HepG2 (cell line): ENCODE measurements at regions not wholly inside any gene's neighbourhood (a gene's known extent, or its start where the extent isn't known, plus 50 kb on each side); places are given as distances from the start of the nearest gene placed in this dataset.

Source experiments
- ATAC-seq: fragments of 200-7000 bp; cut with Tn5 transposase; 3 replicates; pipeline ENCODE4 v1.9.1; 2020; ENCODE audit warnings: mild to moderate bottlenecking, moderate library complexity
- BruUV-seq: library from RNA; stranded (reverse); fragments of 400-500 nt; replicated peaks from 2 replicates; lab custom pipeline; 2021; lab: Mats Ljungman, UMichigan
- CTCF ChIA-PET: fragments of 300-600 bp; formaldehyde crosslinking; extraction: SDS; loops from one replicate; lab custom pipeline; 2021; ENCODE audit warnings: low total read pairs, inconsistent platforms, low intra/inter-chr PET ratio; lab: Yijun Ruan, JAX
- POLR2A ChIA-PET: fragments of 350-600 bp; sonication (Branson Sonifier 250); formaldehyde crosslinking; loops from one replicate; lab custom pipeline; 2020; ENCODE audit warnings: antibody characterized with exemption, inconsistent platforms; lab: Yijun Ruan, JAX
- DNase-seq: peaks from one replicate; pipeline ENCODE4 v3.0.0-alpha.2; 2015; ENCODE audit warnings: low spot score
- FAIRE-seq: peaks from 3 replicates; lab custom pipeline; 2011; peaks lifted over from hg19 to GRCh38; lab: Jason Lieb, UNC
- H2AFZ ChIP-seq: one replicate; pipeline ENCODE4 v1.6.1; 2011; ENCODE audit warnings: low read length, inconsistent platforms
- H3K27ac ChIP-seq: fragments of 300-600 bp; 3 replicates; pipeline ENCODE4 v1.8.0; 2011; ENCODE audit warnings: mixed run types, mild to moderate bottlenecking, mixed read lengths, low read length, inconsistent platforms; ENCODE audit not compliant: insufficient read depth; ENCODE audit errors: extremely low read length
- H3K27me3 ChIP-seq, 2 experiments: fragments of 200-600 bp in 1 of 2; 2 replicates in 1 of 2; 3 replicates in 1 of 2; pipeline versions ENCODE4 v1.6.0 to v1.8.0; 2011; ENCODE audit warnings: low read length in 2 of 2, mild to moderate bottlenecking in 2 of 2, moderate library complexity in 2 of 2, inconsistent platforms in 1 of 2; ENCODE audit not compliant: insufficient read depth in 2 of 2, control insufficient read depth in 1 of 2
- H3K36me3 ChIP-seq, 2 experiments: fragments of 200-600 bp in 1 of 2; replicated peaks in 1 of 2; 2 replicates in 1 of 2; 3 replicates in 1 of 2; pipeline versions ENCODE4 v1.5.1 to v1.8.0; 2011; ENCODE audit warnings: low read length in 2 of 2, inconsistent platforms in 1 of 2; ENCODE audit not compliant: insufficient read depth in 2 of 2, control insufficient read depth in 1 of 2
- H3K4me1 ChIP-seq: 2 replicates; pipeline ENCODE4 v1.5.1; 2012; ENCODE audit warnings: low read length, inconsistent platforms; ENCODE audit not compliant: insufficient read depth
- H3K4me2 ChIP-seq: 2 replicates; pipeline ENCODE4 v1.6.0; 2011; ENCODE audit warnings: low read depth, low read length, inconsistent platforms
- H3K4me3 ChIP-seq, 3 experiments: fragments of 200-600 bp in 1 of 3; sonication (generic), shearing (Covaris generic) in 1 of 3; replicated peaks in 1 of 3; 2 replicates each; pipeline ENCODE4 v1.5.1; 2011 to 2016; ENCODE audit warnings: low read length in 3 of 3, inconsistent platforms in 2 of 3, low read depth in 2 of 3, mild to moderate bottlenecking in 2 of 3, control low read depth in 1 of 3, mixed read lengths in 1 of 3; ENCODE audit not compliant: insufficient read depth in 1 of 3
- H3K79me2 ChIP-seq: one replicate; pipeline ENCODE4 v1.6.1; 2011; ENCODE audit warnings: low read length, inconsistent platforms; ENCODE audit not compliant: insufficient read depth
- H3K9ac ChIP-seq: 2 replicates; pipeline ENCODE4 v1.6.0; 2011; ENCODE audit warnings: mild to moderate bottlenecking, low read depth, low read length, inconsistent platforms; ENCODE audit not compliant: insufficient read depth
- H3K9me3 ChIP-seq: 2 replicates; pipeline ENCODE4 v1.5.1; 2012; ENCODE audit warnings: mild to moderate bottlenecking, low read length
- H4K20me1 ChIP-seq: 2 replicates; pipeline ENCODE4 v1.6.0; 2011; ENCODE audit warnings: inconsistent platforms, mild to moderate bottlenecking, low read length, moderate library complexity; ENCODE audit not compliant: insufficient read depth
- CEBPG ChIP-seq: IDR thresholded peaks from 2 replicates; pipeline ENCODE4 v1.6.1; 2016
- CTCF ChIP-seq: sonication (generic); formaldehyde crosslinking; IDR thresholded peaks from 2 replicates; pipeline ENCODE4 v1.5.0; 2020; ENCODE audit warnings: mild to moderate bottlenecking, missing genetic modification reagents, moderate library complexity
- NCOA1 ChIP-seq: sonication (generic); formaldehyde crosslinking; IDR thresholded peaks from 2 replicates; pipeline ENCODE4 v1.9.0; 2021; ENCODE audit warnings: missing genetic modification reagents
- SATB2 ChIP-seq: sonication (generic); formaldehyde crosslinking; IDR thresholded peaks from 2 replicates; pipeline ENCODE4 v1.5.0; 2020; ENCODE audit warnings: missing genetic modification reagents
- STAG1 ChIP-seq: sonication (generic); formaldehyde crosslinking; IDR thresholded peaks from 2 replicates; pipeline ENCODE4 v1.4.0; 2020; ENCODE audit warnings: missing genetic modification reagents
- ZNF709 ChIP-seq: sonication (generic); formaldehyde crosslinking; IDR thresholded peaks from 2 replicates; pipeline ENCODE4 v1.5.0; 2020; ENCODE audit warnings: mild to moderate bottlenecking, missing genetic modification reagents
- ZSCAN29 ChIP-seq: sonication (generic); formaldehyde crosslinking; conservative IDR thresholded peaks from 2 replicates; pipeline ENCODE4 v1.4.0; 2020; ENCODE audit warnings: mild to moderate bottlenecking, missing genetic modification reagents
- WGBS: methylation state at CpG from one replicate; pipeline ENCODE4 v1.1.6; 2017; ENCODE audit warnings: low lambda C conversion rate; 5-methylcytosine and 5-hydroxymethylcytosine counted together
- in situ Hi-C: cut with HindIII; loops from 2 replicates; pipeline ENCODE4 v1.10.0; 2017; ENCODE audit warnings: low pct_unique_long_range_greater_than_20kb; ENCODE audit not compliant: extremely low pct_ligation_motif_present
- intact Hi-C: fragments of 100-400 bp; cut with micrococcal nuclease; formaldehyde crosslinking; loops from one replicate; pipeline ENCODE4 v1.10.0; 2022; ENCODE audit not compliant: unreplicated experiment

DNA sequence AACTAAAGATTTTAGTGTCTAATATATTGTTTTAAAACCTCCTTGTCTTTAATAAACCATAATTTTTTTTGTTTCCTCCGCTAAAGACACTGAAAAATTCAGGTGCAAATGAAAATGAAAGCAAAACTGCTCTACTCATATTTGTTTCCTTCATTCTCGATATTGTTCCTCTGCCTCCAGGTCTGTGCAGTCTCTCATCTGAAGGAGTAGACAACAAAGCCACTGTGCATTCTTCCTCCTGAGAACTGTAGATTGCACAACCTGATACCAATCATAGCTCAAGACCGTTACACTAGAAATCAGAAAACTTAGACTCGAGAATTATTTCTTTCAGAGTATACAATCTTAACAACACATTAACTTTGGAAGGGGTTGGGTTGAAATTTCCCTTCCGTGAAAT is 373.1 kb upstream of the CXADR start:
- POLR2A ChIA-PET, result no interaction called here
- no peak for FAIRE-seq
- no peak for DNase-seq
- in situ Hi-C loops (no loop called here), intact Hi-C loops (no loop called here)
- no peaks in the 10 kb centered on the region for H4K20me1 ChIP-seq
- no peaks in the 10 kb centered on the region for H3K79me2 ChIP-seq
- 2% methylated on average over 5 of the region's 5 CpGs for WGBS
- CTCF ChIA-PET, result no interaction called here
- peak overlapping the region; percentile 49 for H3K4me2 ChIP-seq
- no TSS peak for BruUV-seq
- no peak overlapping the region for H2AFZ ChIP-seq
- no peaks in the 10 kb centered on the region for H3K9me3 ChIP-seq
- no peaks in the 10 kb centered on the region for H3K36me3 ChIP-seq
- no peak overlapping the region for H3K9ac ChIP-seq
- H3K27ac ChIP-seq, result no peak overlapping the region
- TF ChIP-seq NCOA1 (CRISPR knock-in tag), result no peak
- TF ChIP-seq CEBPG (CRISPR knock-in tag), result 0 out of 2 replicates have a peak, but pooled peaks have one; percentile 16
- H3K27me3 ChIP-seq, result no peaks in the 10 kb centered on the region
- peak overlapping the region; percentile 20 to 53 (median 26); a peak in 4 of 6 replicates for H3K4me3 ChIP-seq
- H3K4me1 ChIP-seq, result no peaks in the 10 kb centered on the region
- ATAC-seq, result no peak; the same call in 2 of the 3 replicates

GRCh38 chr21:17146426-17146825 is 366.4 kb upstream of the CXADR start:
- DNase-seq, result no peak
- H3K9me3 ChIP-seq, result no peaks in the 10 kb centered on the region
- TF ChIP-seq CTCF (CRISPR knock-in tag) (0 out of 2 replicates have a peak, but pooled peaks have one; percentile 15), SATB2 (CRISPR knock-in tag) (no peak), STAG1 (CRISPR knock-in tag) (0 out of 2 replicates have a peak, but pooled peaks have one; percentile 16), ZNF709 (CRISPR knock-in tag) (no peak), ZSCAN29 (no peak)
- TF ChIP-seq, all 625 proteins: peak for 2
- Histone ChIP-seq H2AFZ (no peak overlapping the region), H4K20me1 (no peaks in the 10 kb centered on the region), H3K27me3 (no peaks in the 10 kb centered on the region), H3K27ac (no peak overlapping the region), H3K4me1 (no peaks in the 10 kb centered on the region), H3K79me2 (no peaks in the 10 kb centered on the region), H3K9ac (no peak overlapping the region), H3K4me3 (no peak overlapping the region), H3K4me2 (no peak overlapping the region), H3K36me3 (no peaks in the 10 kb centered on the region)
- ChIA-PET POLR2A (no interaction called here), CTCF (no interaction called here)
- BruUV-seq, result no TSS peak
- no peak for FAIRE-seq
- intact Hi-C loops, result no loop called here
- ATAC-seq, result no peak
- in situ Hi-C loops, result no loop called here
- WGBS, result 12% methylated on average over 5 of the region's 5 CpGs
